RKO (cell line): ENCODE measurements at regions not wholly inside any gene's neighbourhood (a gene's known extent, or its start where the extent isn't known, plus 50 kb on each side); places are given as distances from the start of the nearest gene placed in this dataset.

ENCODE experiments used
- DNase-seq: peaks from one replicate; pipeline ENCODE4 v3.0.0-alpha.2; 2016; ENCODE audit warnings: low spot score

- DNase-seq = no peak
Observed at GRCh38 chr6:143594647-143595046, 83.1 kb upstream of the PHACTR2 start.

DNA sequence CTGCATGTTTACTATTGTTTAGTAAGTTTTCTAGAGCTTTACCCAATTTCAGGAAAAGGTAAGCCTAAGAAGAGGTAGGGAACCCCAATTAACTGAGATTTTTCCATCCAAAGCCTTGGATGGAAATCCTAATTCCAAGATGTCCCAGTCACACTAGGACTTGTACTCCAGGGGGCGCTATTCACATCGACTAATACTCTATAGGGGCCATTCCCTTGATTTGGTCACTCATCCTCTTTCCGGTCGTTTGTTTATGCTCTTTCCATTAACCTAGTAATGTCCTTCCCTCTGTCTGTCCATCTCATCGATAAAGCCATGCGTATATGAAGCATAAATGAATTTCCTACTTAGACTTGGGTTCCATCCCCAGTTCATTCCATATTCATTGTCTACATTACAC, 80.8 kb upstream of the FUCA2 start:
- no peak for DNase-seq

DNA sequence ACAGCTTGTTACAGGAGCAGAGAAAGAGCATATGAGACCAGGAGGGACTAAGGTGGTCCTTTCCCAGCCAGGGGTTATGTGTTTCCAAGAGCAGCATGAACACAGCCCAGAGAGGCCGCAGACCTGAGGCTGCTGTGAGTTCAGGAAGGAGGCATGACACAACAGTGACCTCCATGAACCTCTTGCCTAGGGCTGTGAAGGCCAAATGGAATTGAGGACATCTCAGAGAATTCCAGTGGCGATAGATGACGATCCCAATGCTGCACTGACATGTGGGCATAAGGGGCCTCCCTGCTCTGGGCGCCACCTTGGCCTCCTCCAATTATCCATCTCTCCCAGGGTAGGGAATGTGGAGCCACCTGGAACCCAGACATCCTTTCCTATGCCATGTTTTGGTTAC, 79.9 kb upstream of the FUCA2 start:
- DNase-seq = no peak

GRCh38 chr6:143589162-143589561, 77.6 kb upstream of the FUCA2 start:
- DNase-seq = no peak

GRCh38 chr6:143586557-143586956, 75.0 kb upstream of the FUCA2 start:
- no peak for DNase-seq

DNA sequence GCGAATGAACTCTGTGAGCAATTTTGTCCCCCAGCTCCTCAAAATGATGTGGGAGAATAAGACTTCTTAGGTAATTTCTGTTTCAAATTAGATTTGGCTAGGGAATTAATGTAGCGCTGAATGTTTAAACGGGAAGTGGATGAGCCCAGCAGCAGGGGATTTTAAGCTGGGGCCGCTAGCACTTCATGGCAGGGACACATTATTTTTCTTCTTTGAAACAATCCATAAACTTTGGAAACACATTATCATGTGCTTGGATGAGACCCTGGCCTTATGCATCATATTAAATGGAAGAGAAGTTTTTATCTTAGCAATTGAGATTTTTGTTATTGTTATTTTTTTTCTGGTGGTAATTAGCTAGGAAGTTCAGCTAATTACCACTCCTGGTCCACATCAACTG, 74.2 kb upstream of the FUCA2 start:
- DNase-seq = no peak

- no peak for DNase-seq
Observed at GRCh38 chr6:143585241-143585640, 73.7 kb upstream of the FUCA2 start.

DNA sequence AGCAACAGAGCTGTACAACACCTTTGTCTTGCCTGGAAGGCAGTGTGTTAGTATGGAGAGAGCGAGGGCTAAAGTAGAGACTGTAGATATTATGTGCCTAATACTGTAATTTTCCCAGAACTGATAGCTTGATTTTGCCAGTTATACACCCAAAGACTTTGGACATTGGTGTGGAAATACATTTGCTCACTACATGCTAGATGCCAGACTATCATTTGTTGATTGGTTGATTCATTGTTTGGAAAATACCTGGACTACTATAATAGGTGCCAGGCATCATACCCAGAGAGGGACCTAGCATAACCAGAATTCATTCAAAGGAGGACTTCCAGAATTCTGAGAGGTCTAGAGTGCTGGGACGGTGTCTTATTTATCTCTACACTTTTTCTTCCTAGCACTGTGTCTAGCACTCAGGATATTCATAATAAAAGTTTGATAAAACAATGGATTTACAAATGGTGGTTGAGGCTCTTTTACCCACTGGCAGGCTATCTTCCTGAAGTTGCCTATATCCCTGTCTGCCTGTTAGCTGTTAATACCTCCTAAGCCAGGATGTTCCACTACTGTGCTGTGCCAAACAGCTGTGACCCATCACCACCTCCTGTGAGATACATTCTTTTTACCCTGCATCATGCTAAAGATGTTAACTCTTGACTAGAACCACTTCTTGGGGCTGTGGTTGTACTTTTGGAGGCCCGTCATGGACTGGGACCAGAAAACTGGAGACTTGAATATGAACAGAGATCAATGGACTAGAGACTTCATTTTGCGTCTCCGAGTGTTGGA, 72.2 kb upstream of the FUCA2 start:
- no peak for DNase-seq

GRCh38 chr6:143581835-143582480, 70.4 kb upstream of the FUCA2 start:
- no peak for DNase-seq

DNA sequence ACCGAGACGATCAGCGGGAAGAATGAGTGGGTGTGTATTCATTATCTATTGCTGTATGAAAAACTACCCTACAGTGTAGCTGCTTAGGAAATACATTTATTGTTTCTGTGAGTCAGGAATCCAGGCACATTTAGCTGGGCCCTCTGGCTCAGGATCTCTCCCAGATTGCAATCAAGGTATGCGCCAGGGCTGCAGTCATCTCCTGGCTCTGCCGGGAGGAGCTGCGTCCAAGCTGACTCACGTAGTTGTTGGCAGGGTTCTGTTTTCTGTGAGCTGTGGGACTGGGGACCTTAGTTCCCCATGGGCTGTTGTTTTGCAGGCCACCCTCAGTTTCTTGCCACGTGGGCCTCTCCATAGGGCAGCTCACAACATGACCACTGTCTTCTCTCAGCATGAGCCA, 68.2 kb upstream of the FUCA2 start:
- DNase-seq = no peak

DNA sequence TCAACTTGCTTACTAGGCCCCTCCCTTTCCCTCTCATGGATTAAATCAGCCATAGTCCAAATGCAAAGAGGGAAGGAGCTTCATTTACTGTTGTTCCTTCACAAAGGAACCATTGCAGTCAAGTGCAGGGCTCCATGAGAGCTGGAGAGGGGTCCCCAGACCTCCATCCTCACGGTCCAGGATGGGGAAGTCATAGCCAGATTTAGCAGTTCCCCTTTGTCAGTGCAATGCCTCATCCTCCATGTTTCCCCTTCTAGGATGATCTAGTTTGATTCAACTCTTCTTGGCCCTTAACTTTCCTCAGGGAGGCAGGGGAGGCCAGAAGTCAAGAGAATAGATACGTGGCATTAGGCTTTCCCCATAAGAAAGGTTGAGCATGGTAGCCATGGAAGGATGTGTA, 66.5 kb upstream of the FUCA2 start:
- DNase-seq = no peak

DNA sequence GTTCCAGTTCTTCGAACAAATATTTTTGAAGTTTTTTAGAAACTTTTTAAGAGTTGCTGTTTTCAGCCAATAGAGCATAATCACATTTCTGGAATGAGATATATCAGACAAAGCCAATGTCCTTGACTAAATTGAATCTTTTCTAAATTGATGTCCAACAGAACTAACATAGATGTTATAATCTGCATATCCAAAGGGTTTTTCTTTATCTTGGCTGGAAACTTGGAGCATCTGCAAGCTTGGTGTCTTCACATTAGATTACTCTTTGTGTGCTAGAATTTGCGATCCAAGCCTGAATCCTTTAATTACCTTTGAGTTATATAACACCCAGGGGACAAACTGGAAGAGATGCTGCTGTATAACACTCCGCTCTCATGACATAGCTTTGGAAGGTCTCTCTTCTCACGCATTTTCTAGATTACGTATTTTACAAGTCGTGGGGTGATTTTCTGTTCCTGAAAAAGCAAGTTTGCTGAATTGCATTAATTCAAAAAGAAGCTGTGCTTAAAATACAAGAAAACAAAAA, 64.4 kb upstream of the FUCA2 start:
- no peak for DNase-seq

- DNase-seq = peak; percentile 88
Observed at GRCh38 chr6:143575440-143575839, 63.9 kb upstream of the FUCA2 start.

GRCh38 chr6:143570147-143570853, 58.8 kb upstream of the FUCA2 start:
- no peak for DNase-seq

DNA sequence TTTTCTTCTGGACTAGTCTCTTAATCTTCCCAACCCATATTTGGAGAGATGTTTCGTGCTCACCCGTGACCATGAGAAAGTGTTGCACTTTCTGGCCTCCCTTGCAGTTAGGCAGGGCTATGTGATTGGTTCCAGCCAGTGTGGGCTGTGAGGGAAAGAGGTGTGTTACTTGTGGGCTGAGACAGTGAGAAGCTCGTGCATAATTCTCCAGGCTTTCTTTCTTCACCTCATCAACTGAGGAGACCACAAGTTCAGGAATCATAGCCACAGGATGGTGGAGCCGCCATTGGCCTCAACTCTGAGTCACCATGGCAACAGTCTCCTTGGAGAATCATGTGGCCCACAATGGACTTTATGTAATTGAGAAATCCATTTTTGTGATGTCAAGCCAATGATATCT, 57.5 kb upstream of the FUCA2 start:
- no peak for DNase-seq

DNA sequence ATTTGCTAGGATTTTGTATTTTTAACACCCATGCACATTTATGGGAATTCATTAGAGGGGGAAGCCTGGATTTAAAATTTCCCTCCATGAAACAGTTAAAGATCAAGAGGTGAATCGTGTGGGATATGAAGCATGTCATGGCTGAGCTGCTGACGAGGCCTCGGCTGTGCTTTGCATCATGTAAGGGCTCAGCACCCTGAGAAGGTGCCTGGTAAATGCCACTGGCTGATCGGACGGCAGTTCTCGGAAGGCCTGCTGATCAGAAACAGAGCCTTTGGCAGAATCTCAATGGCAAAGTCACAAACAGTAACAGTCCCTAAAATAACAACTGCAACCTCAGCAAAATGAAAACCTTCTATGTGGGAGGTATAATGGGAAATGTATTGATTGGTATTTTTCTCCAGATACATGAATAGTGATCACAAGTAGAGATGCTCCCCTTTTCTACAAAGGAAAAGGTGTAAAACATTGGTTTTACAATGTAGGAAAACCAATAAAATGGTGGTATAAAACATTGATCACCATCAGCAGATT, 53.0 kb upstream of the FUCA2 start:
- no peak for DNase-seq

GRCh38 chr6:143562143-143562542, 50.6 kb upstream of the FUCA2 start:
- DNase-seq = no peak
